Body of pancreas (tissue), 4 donors: ENCODE measurements at regions not wholly inside any gene's neighbourhood (a gene's known extent, or its start where the extent isn't known, plus 50 kb on each side); places are given as distances from the start of the nearest gene placed in this dataset.
A peak's percentile ranks its signal among the peaks of the same experiment; 100 is the strongest.
"Not testable (repeated sequence)": the region's sequence is repeated elsewhere in the genome, so short reads cannot be mapped to it uniquely, and the experiment has no call there.

Experiments used
- ATAC-seq: fragments of 150-250 bp; one replicate; pipeline ENCODE4 v1.9.1; 2016
- DNase-seq, 4 donors: peaks; one replicate each; pipeline ENCODE4 v3.0.0-alpha.2; 2019
- H3K27ac ChIP-seq, 4 donors: fragments of 200-600 bp; sonication (generic); 1 replicate in 3 of 4; 2 replicates in 1 of 4; pipeline versions ENCODE4 v1.5.1 to v1.6.1; 2016 to 2019; ENCODE audit warnings: mild to moderate bottlenecking in 1 of 4, mixed read lengths in 1 of 4, moderate library complexity in 1 of 4
- H3K27me3 ChIP-seq, 2 donors: fragments of 200-600 bp; sonication (generic); one replicate each; pipeline ENCODE4 v1.6.0; 2016; ENCODE audit warnings: mild to moderate bottlenecking in 1 of 2
- H3K36me3 ChIP-seq, 2 donors: fragments of 200-600 bp; sonication (generic); replicated peaks in 1 of 2; 2 replicates each; pipeline ENCODE4 v1.5.1; 2016; ENCODE audit warnings: low read depth in 2 of 2; ENCODE audit not compliant: insufficient read depth in 1 of 2
- H3K4me1 ChIP-seq: fragments of 200-600 bp; sonication (generic); one replicate; pipeline ENCODE4 v1.6.0; 2016
- H3K4me3 ChIP-seq, 2 donors: fragments of 200-600 bp; sonication (generic); 1 replicate in 1 of 2; 2 replicates in 1 of 2; pipeline ENCODE4 v1.5.1; 2016 to 2019
- H3K9me3 ChIP-seq, 3 donors: fragments of 200-600 bp; sonication (generic); 1 replicate in 2 of 3; 2 replicates in 1 of 3; pipeline ENCODE4 v1.5.1; 2016
- WGBS, 2 donors: methylation state at CpG; one replicate each; pipeline ENCODE4 v1.1.5; 2017; 5-methylcytosine and 5-hydroxymethylcytosine counted together
- intact Hi-C: fragments of 100-400 bp; cut with DNase I; formaldehyde crosslinking; loops from one replicate; pipeline ENCODE4 v1.15.1; 2023

DNA sequence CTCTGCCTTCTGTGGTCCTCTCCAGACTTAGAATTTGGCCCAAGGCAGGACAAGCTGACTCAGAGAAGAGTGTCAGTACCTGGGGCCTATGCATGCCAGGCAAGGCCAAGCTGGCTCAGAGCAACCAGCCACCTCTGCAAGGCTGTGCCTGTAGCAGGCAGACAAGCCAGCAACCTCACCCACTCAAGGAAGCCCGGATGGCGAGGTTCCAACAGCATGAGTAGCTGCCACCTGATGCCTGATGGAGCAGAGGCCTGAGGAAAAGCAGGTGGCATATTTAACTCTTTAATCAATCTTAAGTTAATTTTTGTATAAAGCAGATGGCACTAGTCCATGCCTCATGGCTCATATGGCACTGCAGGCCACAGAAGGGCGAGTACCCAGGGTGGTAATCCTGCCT lies 3595.8 kb upstream of the OR11H1 start:
- H3K36me3 ChIP-seq, H3K9me3 ChIP-seq, H3K4me3 ChIP-seq, H3K27ac ChIP-seq, ATAC-seq, H3K27me3 ChIP-seq, intact Hi-C loops, H3K4me1 ChIP-seq: not testable (repeated sequence)
- peak in 1 of 4 donors; percentile 2 for DNase-seq
- 30% methylated on average over 2 of the region's 3 CpGs; no CpG with 5 or more reads in 1 of the 2 donors for WGBS, 2 donors

DNA sequence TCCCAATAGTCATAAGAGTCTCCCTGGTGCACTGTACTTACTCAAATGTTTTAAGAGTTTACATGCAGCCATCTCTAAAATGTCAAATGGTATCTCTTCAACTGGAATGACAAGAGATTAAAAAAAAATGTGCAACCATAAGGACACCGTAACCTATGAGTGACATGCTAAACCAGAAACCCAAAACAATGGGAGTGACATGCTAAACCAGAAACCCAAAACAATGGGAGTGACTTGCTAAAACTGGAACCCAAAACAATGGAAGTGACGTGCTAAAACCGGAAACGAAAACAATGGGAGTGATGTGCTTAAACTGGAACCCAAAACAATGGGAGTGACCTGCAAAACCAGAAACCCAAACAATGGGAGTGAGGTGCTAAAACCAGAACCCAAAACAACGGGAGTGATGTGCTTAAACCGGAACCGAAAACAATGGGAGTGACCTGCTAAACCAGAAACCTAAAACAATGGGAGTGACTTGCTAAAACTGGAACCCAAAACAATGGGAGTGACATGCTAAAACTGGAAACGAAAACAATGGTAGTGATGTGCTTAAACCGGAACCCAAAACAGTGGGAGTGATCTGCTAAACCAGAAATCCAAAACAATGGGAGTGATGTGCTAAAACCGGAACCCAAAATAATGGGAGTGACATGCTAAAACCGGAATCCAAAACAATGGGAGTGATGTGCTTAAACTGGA lies 3559.9 kb upstream of the OR11H1 start:
- H3K27ac ChIP-seq, intact Hi-C loops, DNase-seq, ATAC-seq, H3K4me1 ChIP-seq, H3K4me3 ChIP-seq, H3K27me3 ChIP-seq, H3K36me3 ChIP-seq, H3K9me3 ChIP-seq: not testable (repeated sequence)
- WGBS, 2 donors = 74% methylated on average over 11 of the region's 11 CpGs; no CpG with 5 or more reads in 1 of the 2 donors

DNA sequence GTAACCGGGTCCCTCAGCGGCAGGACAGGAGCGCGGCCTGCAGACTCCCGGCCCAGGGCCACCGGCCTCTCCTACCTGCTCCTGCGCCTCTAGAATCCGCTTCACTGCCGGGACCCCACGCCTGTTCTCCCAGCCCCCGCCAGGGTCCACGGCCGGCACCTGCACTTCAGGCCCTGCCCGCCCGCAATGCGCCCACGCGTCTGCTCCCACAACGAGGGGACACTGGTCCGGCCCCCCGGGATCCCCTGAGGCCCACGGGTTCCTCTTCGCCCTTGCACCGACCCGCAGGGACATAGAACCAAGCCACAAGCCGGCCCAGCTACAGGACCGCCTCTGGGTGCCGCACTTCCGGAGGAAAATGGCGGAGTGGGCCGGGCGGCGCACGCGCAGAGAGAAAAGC lies 3554.1 kb upstream of the OR11H1 start:
- H3K4me3 ChIP-seq, H3K27me3 ChIP-seq, H3K4me1 ChIP-seq, H3K36me3 ChIP-seq, H3K27ac ChIP-seq, DNase-seq, ATAC-seq, H3K9me3 ChIP-seq, intact Hi-C loops: not testable (repeated sequence)
- WGBS, 2 donors = 32 to 39% methylated on average over 9 to 15 of the region's 35 CpGs
